MM.1S (cell line): ENCODE measurements at regions not wholly inside any gene's neighbourhood (a gene's known extent, or its start where the extent isn't known, plus 50 kb on each side); places are given as distances from the start of the nearest gene placed in this dataset.

ENCODE experiments used
- CTCF ChIP-seq: fragments of 300-600 bp; sonication (generic); IDR thresholded peaks from 2 replicates; pipeline ENCODE4 v1.5.1; 2016; ENCODE audit warnings: antibody characterized with exemption, low read length, mixed read lengths
- EZH2 ChIP-seq: fragments of 300-600 bp; sonication (generic); optimal IDR thresholded peaks from 2 replicates; pipeline ENCODE3; 2017; ENCODE audit warnings: low read depth, mild to moderate bottlenecking, antibody characterized with exemption, low read length, mixed read lengths

DNA sequence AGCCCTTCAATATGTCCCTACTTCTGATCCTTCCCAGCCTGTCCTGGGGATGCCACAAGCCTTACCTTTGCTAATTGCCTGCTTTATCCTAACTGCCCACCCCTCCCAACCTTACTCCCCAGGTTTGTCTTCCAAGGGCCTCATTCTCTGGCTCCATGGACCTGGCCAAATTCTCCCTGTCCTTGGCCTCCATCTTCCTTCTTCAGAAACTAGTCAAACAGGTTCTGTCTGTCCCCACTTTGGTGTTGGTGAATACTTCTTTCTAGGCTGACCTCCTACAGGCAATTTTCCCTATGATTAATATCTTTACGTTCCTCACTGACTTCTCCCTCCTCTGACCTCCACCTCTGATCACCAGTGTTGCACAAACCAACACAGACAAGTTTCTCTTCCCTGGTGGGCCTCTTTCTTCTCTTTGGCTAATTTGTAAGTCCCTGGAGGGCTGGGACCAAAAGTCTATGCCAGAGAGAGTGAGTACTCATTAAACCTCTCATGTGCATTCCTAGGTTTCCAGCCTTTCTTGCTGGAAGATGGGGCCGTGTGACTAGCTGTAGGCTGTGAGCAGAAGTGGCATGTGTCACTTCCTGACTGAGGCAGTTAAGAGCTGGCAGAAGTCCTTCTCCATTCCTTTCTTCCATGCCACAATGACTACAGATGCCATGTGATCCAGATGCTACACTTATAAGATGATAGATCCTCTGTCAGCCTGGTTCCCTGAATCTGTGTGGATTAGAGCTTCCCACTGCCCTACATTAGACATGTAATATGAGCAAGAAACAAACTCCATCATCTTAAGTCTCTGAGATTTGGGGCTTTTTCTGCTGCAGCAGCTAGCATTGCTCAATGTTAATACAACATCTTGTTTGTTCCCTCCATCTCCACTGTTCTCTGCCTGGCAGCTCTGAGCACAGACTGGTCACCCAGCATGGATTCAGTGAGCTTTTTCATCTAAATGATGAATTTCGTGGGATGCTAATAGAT lies 382.7 kb downstream of the RPS24 start:
- TF ChIP-seq CTCF, result no peak
- TF ChIP-seq EZH2, result no peak
